Ecto neural progenitor cell (in vitro differentiated cells): ENCODE measurements at regions not wholly inside any gene's neighbourhood (a gene's known extent, or its start where the extent isn't known, plus 50 kb on each side); places are given as distances from the start of the nearest gene placed in this dataset.

Experiments used
- DNase-seq: peaks from one replicate; pipeline ENCODE4 v3.0.0-alpha.2; 2018; ENCODE audit warnings: low spot score

DNA sequence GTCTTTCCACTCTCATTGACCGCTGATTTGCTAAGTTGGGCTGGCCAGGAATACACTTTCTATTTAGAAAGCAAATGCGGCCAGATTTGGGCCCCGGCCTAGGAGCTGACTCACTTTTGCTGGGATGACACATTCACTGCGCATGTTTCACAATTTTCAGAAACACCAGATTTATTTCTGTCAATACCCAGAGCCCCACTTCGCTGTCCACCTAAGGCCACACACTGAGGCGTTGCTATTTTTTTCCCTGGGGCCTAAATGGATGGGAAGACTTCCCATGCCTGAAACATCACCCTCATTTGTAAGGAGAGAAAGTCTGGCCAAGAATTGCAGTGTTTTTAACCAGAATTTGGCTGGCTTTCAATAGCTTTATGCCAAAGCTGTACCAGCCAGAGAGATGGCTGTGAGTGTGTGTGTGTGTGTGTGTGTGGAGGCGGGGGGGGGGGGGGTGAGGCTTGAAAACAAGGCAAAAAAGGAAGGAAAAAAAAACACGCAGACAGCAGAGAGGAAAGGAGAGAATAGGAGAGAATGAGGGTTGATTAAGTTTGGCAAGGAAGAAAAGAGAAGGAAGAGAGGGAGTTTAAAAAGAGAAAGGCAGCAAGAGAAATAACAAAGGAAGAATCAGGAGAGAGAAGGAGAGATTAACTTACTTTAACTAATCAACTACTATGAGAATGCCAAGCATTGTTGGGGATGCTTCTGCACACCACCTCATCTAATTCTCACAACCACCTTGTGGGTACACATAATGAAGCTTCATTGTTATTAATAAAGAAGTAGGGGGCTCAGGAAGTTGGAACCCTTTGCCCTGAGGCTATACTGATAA, 261.4 kb upstream of the KLF4 start:
- DNase-seq: no peak

DNA sequence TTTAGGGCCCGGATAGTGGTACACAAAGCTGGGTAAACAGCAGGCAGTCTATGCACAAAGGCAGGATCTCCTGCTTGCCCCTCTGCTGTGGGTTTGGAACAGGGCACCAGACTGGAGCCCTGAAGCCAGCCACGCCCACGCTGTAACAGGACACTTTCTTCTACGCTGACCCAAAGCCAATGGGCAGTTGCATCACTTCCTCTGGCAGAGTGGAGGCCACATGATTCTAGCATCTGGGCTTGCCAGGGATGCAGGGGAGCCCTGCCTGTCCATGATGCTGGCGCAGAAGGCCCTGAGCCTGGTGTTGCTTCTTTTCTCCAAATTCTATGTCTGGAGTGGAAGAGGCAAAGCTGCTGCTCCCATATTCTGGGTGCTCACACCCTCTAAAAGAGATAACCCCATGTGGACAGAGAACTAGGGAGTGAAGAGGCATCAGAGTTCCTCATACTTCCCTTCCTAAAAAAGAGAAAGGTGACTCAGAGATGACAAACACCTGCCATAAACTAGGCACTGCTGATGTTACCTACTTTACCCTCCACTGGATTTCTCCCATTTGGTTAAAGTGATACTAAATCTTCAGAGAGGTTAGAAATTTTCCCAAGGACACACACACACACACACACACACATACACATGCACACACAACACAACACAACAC, 260.3 kb upstream of the KLF4 start:
- DNase-seq: peak; percentile 55

DNA sequence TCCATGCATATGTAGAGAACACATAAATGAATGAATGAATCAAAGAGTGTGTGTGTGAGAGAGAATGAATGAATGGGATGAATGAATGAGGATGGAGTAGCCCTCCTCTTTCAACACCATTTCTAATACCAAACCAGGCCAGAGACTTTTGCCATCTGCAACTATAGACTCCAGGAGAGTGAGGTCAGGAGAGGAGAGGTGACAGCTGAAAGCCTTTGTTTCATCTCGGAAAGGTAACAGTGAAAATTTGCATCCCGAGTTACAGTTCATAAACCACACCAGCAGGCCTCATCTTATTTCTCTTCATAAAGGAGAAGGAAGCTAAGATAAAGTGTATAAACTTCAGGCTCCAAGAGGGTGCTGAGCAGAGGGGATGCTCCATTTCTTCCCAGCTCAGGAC, 255.3 kb upstream of the KLF4 start:
- no peak for DNase-seq

DNA sequence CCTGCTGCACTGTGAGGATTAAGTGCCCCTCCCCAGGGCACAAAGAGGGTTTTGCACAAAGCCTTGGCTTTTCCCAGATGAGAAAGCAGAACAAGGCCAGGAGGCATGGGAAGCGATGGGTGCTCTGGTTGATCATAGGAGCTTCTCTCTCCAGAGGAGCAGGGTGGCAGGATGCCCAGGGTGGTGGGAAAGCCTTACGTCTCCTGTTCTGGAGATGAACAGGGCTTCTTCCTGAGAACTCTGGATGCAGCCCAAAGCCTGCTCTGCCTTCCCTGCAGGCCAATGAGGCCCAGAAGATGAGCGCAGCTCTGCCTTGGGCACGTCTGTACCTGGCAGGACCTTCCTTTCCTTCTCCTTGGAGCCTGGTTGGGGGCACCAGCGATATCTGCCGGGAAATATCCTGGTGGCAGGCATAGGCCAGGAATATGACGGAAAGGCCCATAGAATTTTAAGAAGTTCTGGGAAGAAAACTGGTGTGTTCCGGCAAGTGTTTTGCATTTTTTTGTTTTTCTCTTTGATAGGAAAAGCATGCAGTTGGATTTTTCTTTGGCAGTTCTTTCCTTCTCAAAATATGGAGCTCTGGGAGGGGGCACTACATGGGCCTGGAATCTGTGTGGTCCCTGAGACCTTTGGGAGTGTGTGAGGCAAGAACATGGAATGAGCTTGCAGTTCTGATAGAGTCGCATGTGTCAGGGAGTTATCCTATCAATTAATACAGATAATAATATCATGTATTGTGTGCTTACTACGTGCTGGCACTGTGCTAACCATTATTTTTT, 253.2 kb upstream of the KLF4 start:
- DNase-seq: no peak

DNA sequence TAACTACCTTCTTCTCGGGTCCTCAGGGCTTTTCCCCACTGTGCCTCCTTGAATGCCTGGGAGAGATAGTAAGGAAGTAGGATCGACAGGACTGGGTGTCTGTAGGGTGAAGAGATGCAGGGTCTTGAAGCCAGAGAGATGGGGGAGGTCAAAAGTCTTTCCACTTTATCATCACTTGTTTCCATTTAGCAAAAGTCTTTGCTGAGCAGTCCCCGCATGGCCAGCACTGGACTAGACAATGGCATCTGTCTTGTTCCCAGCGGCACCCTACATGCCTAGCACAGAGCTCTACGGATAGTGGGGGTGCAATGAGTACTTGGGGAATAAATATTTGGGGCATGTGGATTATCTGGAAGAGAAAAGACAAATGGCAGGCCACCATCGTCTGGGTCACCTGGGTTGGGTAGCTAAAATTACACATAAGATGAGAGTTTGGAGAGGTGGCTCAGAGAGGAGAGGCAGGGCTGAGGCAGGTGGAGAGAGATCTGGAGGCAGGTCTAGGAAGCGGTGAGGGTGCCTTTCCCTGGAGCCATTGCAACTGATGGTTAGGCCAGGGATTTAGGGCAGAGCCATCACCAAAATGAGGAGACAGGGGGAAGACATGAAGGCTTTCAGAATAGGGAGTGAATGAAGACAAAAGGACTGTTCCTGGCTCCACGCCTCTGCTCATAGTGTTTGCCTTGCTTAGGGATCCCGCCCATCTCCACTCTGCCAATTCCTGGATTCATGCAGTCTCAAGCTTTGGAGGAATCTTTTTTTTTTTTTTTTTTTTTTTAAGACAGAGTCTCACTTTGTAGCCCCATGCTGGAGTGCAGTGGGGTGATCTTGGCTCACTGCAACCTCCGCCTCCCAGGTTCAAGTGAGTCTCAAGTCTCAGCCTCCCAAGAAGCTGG, 250.8 kb upstream of the KLF4 start:
- no peak for DNase-seq

DNA sequence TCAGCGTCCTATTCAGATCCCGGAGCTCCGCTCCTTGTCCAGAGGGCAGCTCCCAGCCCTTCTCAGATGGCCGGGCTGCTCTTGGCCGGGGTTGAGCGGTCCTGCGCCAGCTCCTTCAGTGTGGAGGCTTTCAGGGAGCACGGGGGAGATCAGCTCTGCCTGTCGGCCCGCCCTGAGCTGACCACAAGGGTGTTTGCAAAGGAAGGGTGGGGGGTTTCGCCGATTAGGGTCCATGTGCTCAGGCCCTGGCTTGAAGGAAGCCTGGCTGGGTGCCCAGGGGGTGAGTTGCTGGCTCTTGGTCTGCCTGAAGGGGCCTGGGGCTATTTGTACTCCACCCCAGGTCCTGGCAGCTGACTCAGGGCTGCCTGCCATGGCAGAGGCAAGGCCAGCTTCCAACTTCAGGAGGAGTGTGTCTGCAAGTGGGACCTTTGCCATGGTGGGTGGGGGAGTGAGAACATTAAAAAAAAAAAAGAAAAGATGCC, 250.1 kb upstream of the KLF4 start:
- no peak for DNase-seq

DNA sequence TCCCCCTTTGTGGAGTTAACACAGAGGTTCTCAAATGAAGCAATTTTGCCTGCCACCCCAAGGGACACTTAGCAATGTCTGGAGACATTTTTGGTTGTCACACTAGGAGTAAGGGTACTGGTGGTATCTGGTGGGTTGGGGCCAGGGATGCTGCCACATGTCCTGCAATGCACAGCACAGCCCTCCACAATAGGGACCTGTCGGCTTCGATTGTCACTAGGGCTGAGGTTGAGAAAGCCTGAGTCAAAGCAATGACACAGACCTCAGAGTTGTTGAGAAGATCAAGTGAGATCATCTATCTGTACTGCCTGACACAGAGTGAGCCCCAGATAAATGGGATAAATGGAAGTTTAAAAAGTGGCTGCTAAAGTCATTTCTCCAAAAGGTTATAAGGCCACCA, 249.2 kb upstream of the KLF4 start:
- DNase-seq: no peak

DNA sequence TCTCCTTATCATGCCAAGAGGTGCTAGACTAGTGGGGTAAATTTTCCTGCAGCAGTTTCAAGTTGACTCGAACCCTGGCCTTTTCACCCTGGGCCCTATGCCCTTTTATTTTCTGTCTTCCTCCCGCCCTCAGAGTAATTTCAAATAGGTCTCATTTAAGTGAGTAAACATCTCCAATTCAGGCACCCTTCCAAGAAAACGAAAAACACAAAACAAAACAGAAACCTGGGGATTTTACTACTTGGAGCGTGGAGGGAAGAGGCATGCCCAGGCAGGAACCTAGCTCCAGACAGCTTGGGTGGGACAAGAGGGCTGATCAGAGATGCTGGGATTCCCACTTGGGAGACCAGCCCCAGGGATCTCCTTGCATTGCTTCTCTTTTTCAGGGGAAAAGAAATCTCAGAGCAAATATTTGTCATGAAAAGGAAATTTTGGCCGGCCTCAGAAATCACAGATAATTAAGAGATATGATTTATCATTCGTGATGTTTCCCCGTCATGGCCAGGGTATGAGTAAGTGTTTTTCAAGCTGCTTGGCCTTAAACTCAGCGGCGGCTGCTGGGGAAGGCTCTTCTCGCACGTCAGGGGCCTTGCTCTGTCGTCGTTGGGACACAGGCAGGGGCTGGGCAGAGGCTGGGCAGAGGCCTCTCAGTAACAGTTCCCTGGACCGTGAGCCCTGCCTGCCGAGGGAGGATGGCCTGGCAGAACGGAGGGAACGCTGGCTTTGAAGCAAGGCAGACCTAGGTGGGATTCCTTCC, 248.6 kb upstream of the KLF4 start:
- DNase-seq: no peak

DNA sequence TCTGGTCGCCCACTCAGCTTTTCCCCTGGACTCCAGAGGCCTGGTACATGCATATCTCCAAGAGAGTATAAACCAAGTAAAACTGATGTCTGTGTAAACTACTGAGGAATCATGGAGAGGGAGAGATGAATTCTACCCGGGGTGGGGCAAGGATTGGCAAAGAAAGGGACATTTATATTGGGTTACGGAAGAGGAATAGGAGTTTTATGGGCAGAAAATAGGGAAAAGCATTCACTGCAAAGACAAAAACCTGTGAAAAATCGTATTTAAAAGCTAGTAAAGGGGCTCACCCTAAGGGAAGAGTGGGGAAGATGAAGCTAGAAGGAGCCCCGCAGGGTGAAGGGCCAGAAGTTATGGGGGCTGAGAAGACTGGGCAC, 248.0 kb upstream of the KLF4 start:
- no peak for DNase-seq

DNA sequence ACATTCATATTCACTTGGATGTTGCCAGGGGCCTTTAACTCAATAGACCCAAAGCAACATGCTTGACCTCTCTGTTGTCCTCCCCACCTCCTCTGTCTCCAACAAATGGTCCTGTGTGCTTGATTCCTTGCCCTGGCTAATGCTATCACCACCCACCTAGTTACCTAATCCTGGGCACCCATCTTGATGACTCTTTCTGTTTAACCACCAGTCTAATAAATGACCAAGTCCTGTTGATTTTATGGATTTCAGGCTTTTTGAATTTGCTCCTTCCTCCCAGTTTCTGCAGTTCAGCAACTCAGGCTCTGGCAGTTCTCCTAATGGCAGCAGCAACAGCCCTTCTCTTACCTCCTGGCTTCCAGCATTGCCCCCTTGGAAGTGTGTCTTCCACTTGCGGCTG, 246.3 kb upstream of the KLF4 start:
- no peak for DNase-seq

DNA sequence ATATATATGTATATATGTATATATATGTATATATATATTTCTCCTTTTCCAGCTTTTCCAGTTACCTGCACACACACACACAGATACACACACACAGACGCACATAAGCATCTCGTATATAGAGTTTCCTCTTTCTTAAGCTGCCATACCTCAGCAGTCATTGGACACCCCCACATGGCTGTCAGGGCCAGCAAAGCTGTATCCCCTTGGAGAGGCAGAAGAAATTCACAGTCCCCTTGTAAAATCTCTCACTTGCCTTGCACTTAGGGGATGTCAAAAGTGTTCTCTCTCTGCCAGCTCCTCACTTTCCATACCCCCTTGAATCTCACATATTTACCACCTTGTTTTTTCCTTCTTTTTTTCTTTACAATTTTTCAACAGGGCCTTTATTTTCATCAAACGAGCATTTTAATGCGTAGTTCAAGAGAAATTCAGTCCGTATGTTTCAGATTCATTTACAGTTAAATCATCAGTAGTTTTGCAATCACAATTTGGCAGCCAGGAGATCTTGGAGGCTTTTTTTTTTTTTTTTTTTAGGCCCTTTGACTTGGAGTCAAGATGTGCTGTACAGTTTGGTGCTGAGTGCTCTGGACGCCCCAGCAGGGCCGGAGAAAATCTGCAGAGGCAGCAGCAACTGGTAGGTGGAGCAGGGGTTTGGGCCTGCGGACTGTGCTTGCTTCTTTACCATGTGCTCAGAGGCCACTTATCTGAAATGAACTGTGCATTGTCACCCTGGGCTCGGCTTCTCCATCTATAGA, 244.9 kb upstream of the KLF4 start:
- DNase-seq: no peak

DNA sequence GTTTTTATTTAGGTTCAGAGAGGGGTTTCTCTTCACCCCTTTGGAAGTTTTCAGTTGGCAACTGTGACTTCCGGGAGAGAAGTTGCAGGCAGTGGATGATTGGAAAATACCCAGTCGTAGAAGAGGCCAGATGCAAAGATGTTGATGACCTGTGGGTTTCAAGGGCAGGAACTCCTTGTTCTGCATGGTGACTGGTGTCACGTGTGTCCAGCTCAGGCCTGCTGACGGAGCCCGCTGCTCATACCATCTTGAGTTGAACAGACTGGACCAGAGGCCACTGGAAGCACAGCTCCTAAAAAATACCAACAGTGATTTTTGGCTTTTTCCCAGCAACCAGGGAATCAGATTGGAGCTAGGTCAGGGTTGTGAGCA, 243.9 kb upstream of the KLF4 start:
- DNase-seq: no peak

DNA sequence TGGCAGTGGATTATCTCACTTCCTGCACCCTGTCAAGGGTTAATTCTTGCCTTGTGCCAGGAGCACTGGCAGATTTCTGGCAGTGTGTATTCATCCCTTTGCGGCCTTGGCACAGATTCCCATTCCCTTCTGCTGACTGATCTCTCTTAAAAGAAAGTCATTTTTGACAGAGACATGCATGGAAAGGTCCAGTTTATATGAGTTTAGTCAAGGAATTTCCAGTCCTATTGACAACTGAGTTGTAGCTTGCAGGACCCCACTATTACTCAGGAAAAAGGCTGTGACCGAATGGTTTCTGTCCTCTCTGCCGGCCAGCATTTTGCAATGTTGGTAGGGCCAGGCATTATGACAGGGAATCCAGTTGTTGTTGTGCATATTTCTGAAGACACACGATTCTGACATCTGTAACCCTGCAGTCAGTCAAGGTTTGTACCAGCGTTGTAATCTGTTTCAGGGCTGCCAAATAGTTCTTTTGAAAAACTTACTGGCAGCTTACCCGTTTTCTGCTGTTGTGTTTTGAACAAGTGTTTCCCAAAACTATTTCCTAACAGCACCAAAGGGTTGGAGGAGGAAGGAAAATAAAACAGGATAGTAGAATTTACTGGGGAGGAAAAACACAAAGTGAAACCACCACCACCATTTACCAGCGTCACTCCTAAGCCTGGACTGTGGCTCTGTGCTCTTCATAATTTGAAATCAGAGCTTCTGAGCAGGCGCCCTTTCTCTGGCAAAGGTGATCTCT, 243.4 kb upstream of the KLF4 start:
- no peak for DNase-seq

DNA sequence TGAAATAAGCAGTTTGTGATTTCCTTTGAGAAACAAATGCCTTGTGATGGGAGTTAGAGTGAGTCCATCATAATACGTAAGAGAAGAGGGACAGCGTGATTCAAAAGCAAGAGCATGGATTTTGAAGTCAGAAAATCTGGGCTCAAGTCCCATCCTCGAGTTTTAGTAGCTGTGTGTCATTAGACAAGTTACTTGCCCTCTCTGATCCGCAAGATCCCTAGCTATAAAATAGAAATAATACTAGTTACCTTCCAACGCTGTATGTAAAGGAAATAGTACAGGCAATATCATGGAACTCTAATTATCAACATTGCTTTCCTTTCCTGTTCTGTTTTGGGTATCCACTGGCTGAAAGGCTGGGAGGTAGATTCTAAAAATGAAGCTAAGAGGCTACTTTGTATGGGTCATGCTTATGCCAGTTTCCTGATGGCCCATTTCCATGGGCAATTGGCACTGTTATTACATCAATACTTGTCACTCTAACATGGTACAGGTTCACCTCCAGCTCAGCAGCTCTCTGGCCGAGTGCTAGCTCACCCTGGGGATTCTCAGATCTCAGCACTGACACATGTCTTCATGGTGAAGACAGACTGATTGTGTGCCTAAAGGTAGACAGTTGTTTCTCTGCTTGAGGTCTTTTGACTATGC, 241.7 kb upstream of the KLF4 start:
- DNase-seq: no peak

DNA sequence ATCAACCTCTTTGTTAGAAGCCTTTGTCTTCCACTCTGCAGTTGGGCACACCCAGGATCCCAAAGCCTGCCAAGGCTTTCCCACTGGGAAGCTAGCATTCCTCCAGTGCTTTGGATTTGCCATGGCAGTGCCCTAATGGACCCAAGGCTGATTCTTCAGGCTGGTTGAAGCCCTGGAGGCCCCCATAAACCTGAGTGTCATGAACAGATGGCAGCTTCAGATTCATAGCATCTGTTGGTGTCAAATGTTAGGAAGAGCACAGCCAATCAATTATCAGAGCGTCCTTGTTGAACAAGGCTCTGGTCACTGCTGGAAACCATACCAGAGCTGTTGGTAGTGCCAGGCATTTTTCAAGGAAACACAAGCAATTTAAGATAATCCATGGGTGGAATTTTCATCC, 241.1 kb upstream of the KLF4 start:
- no peak for DNase-seq

DNA sequence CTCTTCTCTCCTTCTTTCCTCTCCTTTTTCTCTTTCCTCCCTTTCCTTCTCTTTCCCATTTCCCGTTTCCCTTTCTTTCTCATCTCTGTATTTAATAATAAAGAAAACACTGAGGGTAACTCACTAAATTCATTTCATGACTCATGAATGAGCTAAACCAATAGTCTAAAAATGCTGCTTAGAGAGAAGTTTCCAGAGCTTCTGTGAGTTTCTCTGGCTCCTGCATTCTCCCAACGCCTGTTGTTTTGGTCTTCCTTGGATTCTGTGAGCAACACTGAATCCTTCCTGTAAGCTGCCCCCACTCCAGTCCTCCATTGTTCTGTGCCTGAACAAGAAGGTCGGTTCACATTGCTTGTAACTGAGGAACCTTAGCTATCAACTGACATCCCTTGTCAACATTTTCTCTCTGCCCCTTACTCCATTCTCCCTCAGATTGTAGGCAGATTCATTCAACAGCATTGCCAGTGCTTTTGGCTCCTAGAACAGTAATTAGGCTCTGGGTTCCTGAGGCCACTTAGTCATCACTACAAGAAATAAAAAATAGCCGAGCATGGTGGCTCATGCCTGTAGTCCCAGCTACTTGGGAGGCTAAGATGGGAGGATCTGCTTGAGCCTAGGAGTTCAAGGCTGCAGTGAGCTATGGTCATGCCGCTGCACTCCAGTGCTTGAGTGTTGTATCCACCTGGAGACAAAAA, 237.7 kb upstream of the KLF4 start:
- DNase-seq: no peak

DNA sequence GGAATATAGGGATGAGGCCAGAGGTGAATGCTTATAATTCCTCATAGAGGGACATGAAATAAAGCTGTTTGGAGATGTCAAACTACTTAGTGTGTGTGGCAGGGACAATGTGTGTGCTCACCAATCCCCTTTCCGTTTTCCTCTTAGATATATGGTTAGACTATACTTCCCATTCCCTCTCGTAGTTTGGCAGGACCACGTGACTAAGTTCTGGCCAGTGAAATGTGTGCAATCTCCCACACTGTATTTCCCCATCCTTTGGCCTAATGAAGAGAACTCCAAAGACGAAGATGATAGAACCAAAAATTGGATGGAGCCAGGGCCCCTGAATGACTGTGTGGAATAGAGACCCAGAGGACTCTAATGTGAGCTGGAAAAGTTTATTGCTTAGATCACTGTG, 233.4 kb upstream of the KLF4 start:
- DNase-seq: no peak

DNA sequence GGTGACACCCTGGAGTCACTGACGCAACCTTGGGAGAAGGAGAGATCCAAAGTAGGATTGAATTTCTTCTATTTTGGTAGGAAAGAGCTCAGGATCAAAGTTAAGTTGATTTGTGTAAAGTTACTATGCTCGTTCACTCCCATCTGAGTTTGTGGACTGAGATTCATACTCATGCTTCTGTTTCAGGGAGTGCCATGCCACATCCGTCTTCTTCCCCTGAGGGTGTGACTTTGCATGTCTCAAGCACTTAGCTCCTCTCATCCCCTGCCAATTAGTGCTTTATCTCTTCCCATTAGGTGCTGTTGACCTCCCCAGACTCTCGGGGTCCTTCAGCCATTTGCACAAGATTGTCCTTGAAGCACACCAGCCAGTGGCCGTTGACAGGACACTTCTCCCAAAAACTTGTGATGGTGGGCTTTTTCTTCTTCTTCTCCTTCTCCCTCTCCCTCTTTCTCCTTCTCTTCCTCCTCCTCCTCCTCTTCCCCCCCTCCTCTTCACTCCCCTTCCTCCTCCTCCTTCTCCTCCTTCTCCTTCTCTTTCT, 232.2 kb upstream of the KLF4 start:
- DNase-seq: no peak
